Activated B cell treated with CpG ODN at 0.5 μM for 24 hours (primary cell): ENCODE measurements at regions not wholly inside any gene's neighbourhood (a gene's known extent, or its start where the extent isn't known, plus 50 kb on each side); places are given as distances from the start of the nearest gene placed in this dataset.

Source experiments
- ATAC-seq: fragments of 200-7000 bp; cut with Tn5 transposase; one replicate; pipeline ENCODE4 v1.10.0; 2021; ENCODE audit warnings: low read depth, mild to moderate bottlenecking, moderate library complexity
- CTCF ChIA-PET: fragments of 350-600 bp; sonication (Branson Sonifier 250); formaldehyde crosslinking; loops from one replicate; lab custom pipeline; 2021; ENCODE audit warnings: antibody characterized with exemption; lab: Charles Lee
- POLR2A ChIA-PET: fragments of 350-600 bp; sonication (Branson Sonifier 250); formaldehyde crosslinking; loops from one replicate; lab custom pipeline; 2021; ENCODE audit warnings: antibody characterized with exemption; lab: Charles Lee
- DNase-seq: peaks from one replicate; pipeline ENCODE4 v3.0.0; 2022
- H3K27ac Mint-ChIP-seq: one replicate; pipeline ENCODE4 v1.8.0; 2020; ENCODE audit warnings: mixed read lengths
- H3K27me3 Mint-ChIP-seq: one replicate; pipeline ENCODE4 v1.8.0; 2021; ENCODE audit warnings: mixed read lengths
- H3K36me3 Mint-ChIP-seq: one replicate; pipeline ENCODE4 v1.8.0; 2021; ENCODE audit warnings: low read depth, mixed read lengths
- H3K4me1 Mint-ChIP-seq: one replicate; pipeline ENCODE4 v1.8.0; 2021; ENCODE audit warnings: mixed read lengths
- H3K4me3 Mint-ChIP-seq: one replicate; pipeline ENCODE4 v1.8.0; 2020; ENCODE audit warnings: mild to moderate bottlenecking, mixed read lengths
- H3K9me3 Mint-ChIP-seq: one replicate; pipeline ENCODE4 v1.8.0; 2020; ENCODE audit warnings: mixed read lengths
- intact Hi-C: fragments of 100-400 bp; cut with micrococcal nuclease; formaldehyde crosslinking; loops from one replicate; pipeline ENCODE4 v1.15.1; 2024
- TF ChIP-seq, protein P1 (sequence below): fragments of 200-600 bp; IDR thresholded peaks from one replicate; pipeline ENCODE4 v1.8.0; 2022; ENCODE audit warnings: antibody characterized with exemption, mild to moderate bottlenecking

DNA sequence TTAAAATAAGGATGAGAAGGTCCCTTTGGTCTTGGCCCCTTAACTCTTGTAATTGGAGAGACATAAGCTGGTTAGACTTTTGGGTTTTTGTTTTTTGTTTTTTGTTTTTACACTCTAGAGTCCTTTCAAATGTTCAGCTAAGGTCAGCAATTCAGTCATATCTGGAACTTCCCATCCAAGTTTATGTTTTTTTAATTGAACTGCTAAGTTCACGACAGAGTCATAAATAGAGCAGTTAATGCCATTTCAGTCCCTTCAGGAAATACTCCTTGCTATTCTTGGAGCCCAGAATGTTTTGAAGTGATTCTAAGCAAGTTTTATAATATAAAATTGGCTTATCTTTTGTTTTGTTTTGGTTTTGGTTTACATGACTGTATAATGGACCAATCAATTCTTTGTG, 329.4 kb upstream of the PABPC4L start:
- TF ChIP-seq, protein P1, sequence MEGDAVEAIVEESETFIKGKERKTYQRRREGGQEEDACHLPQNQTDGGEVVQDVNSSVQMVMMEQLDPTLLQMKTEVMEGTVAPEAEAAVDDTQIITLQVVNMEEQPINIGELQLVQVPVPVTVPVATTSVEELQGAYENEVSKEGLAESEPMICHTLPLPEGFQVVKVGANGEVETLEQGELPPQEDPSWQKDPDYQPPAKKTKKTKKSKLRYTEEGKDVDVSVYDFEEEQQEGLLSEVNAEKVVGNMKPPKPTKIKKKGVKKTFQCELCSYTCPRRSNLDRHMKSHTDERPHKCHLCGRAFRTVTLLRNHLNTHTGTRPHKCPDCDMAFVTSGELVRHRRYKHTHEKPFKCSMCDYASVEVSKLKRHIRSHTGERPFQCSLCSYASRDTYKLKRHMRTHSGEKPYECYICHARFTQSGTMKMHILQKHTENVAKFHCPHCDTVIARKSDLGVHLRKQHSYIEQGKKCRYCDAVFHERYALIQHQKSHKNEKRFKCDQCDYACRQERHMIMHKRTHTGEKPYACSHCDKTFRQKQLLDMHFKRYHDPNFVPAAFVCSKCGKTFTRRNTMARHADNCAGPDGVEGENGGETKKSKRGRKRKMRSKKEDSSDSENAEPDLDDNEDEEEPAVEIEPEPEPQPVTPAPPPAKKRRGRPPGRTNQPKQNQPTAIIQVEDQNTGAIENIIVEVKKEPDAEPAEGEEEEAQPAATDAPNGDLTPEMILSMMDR = no peak
- intact Hi-C loops = no loop called here
- H3K4me1 Mint-ChIP-seq = no peaks in the 10 kb centered on the region
- ATAC-seq = no peak
- peaks cover 5% of the 10 kb centered on the region for H3K9me3 Mint-ChIP-seq
- CTCF ChIA-PET = no interaction called here
- no peaks in the 10 kb centered on the region for H3K36me3 Mint-ChIP-seq
- no peak overlapping the region for H3K4me3 Mint-ChIP-seq
- H3K27ac Mint-ChIP-seq = no peak overlapping the region
- POLR2A ChIA-PET = no interaction called here
- H3K27me3 Mint-ChIP-seq = no peaks in the 10 kb centered on the region
- DNase-seq = no peak

DNA sequence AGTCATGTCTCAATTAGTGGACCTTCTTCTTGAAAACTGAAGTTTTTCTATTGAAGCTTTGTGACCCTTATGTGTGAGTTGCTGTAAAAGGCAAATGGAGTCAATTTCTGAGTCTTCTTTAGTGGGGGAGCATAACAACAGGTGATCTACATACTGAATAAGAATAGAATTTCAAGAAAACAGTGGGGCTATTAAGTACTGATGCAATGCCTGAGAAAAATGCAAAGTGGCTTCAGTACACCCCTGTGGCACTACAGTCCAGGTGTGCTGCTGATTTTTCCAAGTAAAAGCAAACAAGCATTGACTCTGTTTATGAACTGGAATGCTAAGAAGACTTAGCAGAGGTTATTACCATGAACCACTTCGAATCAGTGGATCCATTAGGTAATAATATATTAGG, 328.0 kb upstream of the PABPC4L start:
- no peaks in the 10 kb centered on the region for H3K36me3 Mint-ChIP-seq
- H3K4me3 Mint-ChIP-seq = no peak overlapping the region
- no peaks in the 10 kb centered on the region for H3K4me1 Mint-ChIP-seq
- no peak overlapping the region for H3K27ac Mint-ChIP-seq
- no peaks in the 10 kb centered on the region for H3K27me3 Mint-ChIP-seq
- H3K9me3 Mint-ChIP-seq = peaks cover 1% of the 10 kb centered on the region
- TF ChIP-seq, protein P1 = no peak
- ChIA-PET POLR2A (no interaction called here), CTCF (no interaction called here)
- intact Hi-C loops = no loop called here
- no peak for DNase-seq
- ATAC-seq = no peak

DNA sequence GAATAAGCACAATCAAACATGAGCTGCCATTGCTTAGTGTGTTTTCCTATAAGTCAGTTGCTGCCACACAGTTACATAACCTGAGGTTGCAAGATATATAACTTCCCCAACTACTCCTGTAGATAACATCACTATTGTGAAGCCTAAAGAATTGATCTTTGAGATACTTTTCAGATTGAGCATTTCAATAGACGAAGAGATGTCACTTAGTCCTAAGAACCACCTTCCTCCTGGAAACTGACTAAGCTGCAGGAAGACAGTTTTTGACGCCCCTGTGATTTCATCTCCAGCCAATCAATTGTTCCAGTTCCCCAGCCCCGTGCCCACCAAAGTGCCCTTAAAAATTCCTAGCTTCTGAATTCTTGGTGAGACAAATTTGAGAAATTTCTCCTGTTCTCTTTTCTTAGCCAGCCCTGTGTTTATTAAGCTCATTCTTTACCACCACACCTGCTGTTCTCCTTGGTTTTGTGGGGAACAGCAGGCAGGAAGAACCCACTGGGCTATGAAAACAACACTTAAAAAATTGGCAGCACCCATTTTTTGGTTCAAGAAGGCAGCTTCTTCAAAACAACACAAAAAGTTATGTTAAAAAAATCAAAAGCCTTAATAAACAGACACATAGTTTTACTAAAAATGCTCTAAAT, 317.1 kb upstream of the PABPC4L start:
- H3K36me3 Mint-ChIP-seq = no peaks in the 10 kb centered on the region
- no peaks in the 10 kb centered on the region for H3K4me1 Mint-ChIP-seq
- no peak overlapping the region for H3K27ac Mint-ChIP-seq
- intact Hi-C loops = no loop called here
- ATAC-seq (no peak), DNase-seq (no peak)
- H3K9me3 Mint-ChIP-seq = peaks cover 2% of the 10 kb centered on the region
- H3K27me3 Mint-ChIP-seq = no peaks in the 10 kb centered on the region
- no peak overlapping the region for H3K4me3 Mint-ChIP-seq
- ChIA-PET CTCF (no interaction called here), POLR2A (no interaction called here)
- TF ChIP-seq, protein P1 = no peak

DNA sequence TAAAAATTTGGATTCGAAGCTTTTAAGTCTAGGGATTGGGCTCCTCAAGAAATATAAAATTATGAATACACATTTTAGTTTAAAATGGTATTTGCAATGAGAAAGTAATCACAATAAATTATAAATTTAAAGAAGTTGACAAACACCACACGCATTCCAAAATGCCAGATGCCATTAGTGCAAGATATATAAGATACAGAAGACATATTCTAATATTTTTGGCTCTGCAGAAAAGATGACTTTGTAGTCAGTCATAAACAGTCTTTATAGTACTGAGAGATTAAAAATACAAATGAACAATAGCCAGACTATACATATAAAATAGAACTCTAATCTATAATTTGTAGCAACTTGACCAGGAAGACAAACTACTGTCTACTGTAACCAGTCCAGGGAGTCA, 309.0 kb upstream of the PABPC4L start:
- no peaks in the 10 kb centered on the region for H3K9me3 Mint-ChIP-seq
- ATAC-seq (no peak), DNase-seq (no peak)
- H3K4me3 Mint-ChIP-seq = no peak overlapping the region
- no peak overlapping the region for H3K27ac Mint-ChIP-seq
- ChIA-PET POLR2A (no interaction called here), CTCF (no interaction called here)
- H3K36me3 Mint-ChIP-seq = no peaks in the 10 kb centered on the region
- no peaks in the 10 kb centered on the region for H3K4me1 Mint-ChIP-seq
- no peaks in the 10 kb centered on the region for H3K27me3 Mint-ChIP-seq
- TF ChIP-seq, protein P1 = no peak
- intact Hi-C loops = no loop called here

DNA sequence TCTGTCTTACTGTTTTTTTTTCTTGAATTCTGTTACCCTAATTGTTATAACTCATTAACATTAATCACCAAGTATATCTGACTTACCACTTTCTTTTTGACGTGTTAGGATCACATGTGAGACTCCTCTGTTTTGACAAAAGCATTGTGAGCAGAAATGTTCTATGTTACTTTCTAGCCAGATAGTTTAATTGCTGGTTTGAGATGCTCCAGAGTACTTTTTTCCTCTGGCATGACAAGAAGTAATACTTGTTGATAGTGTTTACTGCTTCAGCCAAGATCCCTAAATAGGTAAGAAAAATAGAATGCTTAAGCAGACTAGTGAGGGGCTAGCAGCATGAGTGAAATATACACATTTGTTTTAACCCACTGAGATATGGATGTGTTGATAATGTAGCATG, 303.9 kb upstream of the PABPC4L start:
- TF ChIP-seq, protein P1 = no peak
- no peaks in the 10 kb centered on the region for H3K9me3 Mint-ChIP-seq
- ChIA-PET POLR2A (no interaction called here), CTCF (no interaction called here)
- no peak for DNase-seq
- H3K4me3 Mint-ChIP-seq = no peak overlapping the region
- intact Hi-C loops = no loop called here
- H3K27ac Mint-ChIP-seq = no peak overlapping the region
- H3K36me3 Mint-ChIP-seq = no peaks in the 10 kb centered on the region
- no peak for ATAC-seq
- H3K4me1 Mint-ChIP-seq = no peaks in the 10 kb centered on the region
- H3K27me3 Mint-ChIP-seq = no peaks in the 10 kb centered on the region
